ENCODE measurements at regions not wholly inside any gene's neighbourhood (a gene's known extent, or its start where the extent isn't known, plus 50 kb on each side); places are given as distances from the start of the nearest gene placed in this dataset.

GRCh38 chr2:150859877-150860276 is 372.4 kb upstream of the RND3 start:
- Histone ChIP-seq H3K9me3 (ENCODE audit: control insufficient read depth, low read depth, low read length) (no peaks in the 10 kb centered on the region), H3K27ac (ENCODE audit: low read length) (no peak overlapping the region), H3K27me3 (ENCODE audit: control insufficient read depth, insufficient read depth, low read length) (no peaks in the 10 kb centered on the region), H3K9ac (ENCODE audit: low read length) (no peak overlapping the region), H3K4me1 (ENCODE audit: control insufficient read depth, low read depth, low read length) (peaks cover 14% of the 10 kb centered on the region), H3K36me3 (ENCODE audit: control insufficient read depth, low read depth, low read length) (no peaks in the 10 kb centered on the region), H3K4me3 (ENCODE audit: low read length) (no peak overlapping the region)

GRCh38 chr2:150859162-150859561 is 371.7 kb upstream of the RND3 start:
- H3K27ac ChIP-seq (ENCODE audit: low read length): no peak overlapping the region
- H3K9me3 ChIP-seq (ENCODE audit: control insufficient read depth, low read depth, low read length): no peaks in the 10 kb centered on the region
- no peaks in the 10 kb centered on the region for H3K36me3 ChIP-seq (ENCODE audit: control insufficient read depth, low read depth, low read length)
- H3K27me3 ChIP-seq (ENCODE audit: control insufficient read depth, insufficient read depth, low read length): no peaks in the 10 kb centered on the region
- H3K9ac ChIP-seq (ENCODE audit: low read length): no peak overlapping the region
- peaks cover 14% of the 10 kb centered on the region for H3K4me1 ChIP-seq (ENCODE audit: control insufficient read depth, low read depth, low read length)
- no peak overlapping the region for H3K4me3 ChIP-seq (ENCODE audit: low read length)

- H3K9ac ChIP-seq (ENCODE audit: low read length): no peak overlapping the region
- H3K9me3 ChIP-seq (ENCODE audit: control insufficient read depth, low read depth, low read length): no peaks in the 10 kb centered on the region
- peaks cover 14% of the 10 kb centered on the region for H3K4me1 ChIP-seq (ENCODE audit: control insufficient read depth, low read depth, low read length)
- H3K4me3 ChIP-seq (ENCODE audit: low read length): no peak overlapping the region
- no peaks in the 10 kb centered on the region for H3K27me3 ChIP-seq (ENCODE audit: control insufficient read depth, insufficient read depth, low read length)
- no peaks in the 10 kb centered on the region for H3K36me3 ChIP-seq (ENCODE audit: control insufficient read depth, low read depth, low read length)
- H3K27ac ChIP-seq (ENCODE audit: low read length): no peak overlapping the region
These were observed 370.9 kb upstream of the RND3 start for GRCh38 chr2:150858382-150858781.

- H3K9ac ChIP-seq (ENCODE audit: low read length): no peak overlapping the region
- H3K36me3 ChIP-seq (ENCODE audit: control insufficient read depth, low read depth, low read length): no peaks in the 10 kb centered on the region
- no peak overlapping the region for H3K27ac ChIP-seq (ENCODE audit: low read length)
- peaks cover 14% of the 10 kb centered on the region for H3K4me1 ChIP-seq (ENCODE audit: control insufficient read depth, low read depth, low read length)
- no peaks in the 10 kb centered on the region for H3K9me3 ChIP-seq (ENCODE audit: control insufficient read depth, low read depth, low read length)
- no peaks in the 10 kb centered on the region for H3K27me3 ChIP-seq (ENCODE audit: control insufficient read depth, insufficient read depth, low read length)
- no peak overlapping the region for H3K4me3 ChIP-seq (ENCODE audit: low read length)
These were observed 369.3 kb upstream of the RND3 start for GRCh38 chr2:150856596-150857281.

- no peaks in the 10 kb centered on the region for H3K36me3 ChIP-seq (ENCODE audit: control insufficient read depth, low read depth, low read length)
- H3K4me3 ChIP-seq (ENCODE audit: low read length): no peak overlapping the region
- H3K27me3 ChIP-seq (ENCODE audit: control insufficient read depth, insufficient read depth, low read length): no peaks in the 10 kb centered on the region
- H3K9me3 ChIP-seq (ENCODE audit: control insufficient read depth, low read depth, low read length): no peaks in the 10 kb centered on the region
- no peaks in the 10 kb centered on the region for H3K4me1 ChIP-seq (ENCODE audit: control insufficient read depth, low read depth, low read length)
- no peak overlapping the region for H3K27ac ChIP-seq (ENCODE audit: low read length)
- no peak overlapping the region for H3K9ac ChIP-seq (ENCODE audit: low read length)
These were observed 365.8 kb upstream of the RND3 start for GRCh38 chr2:150853263-150853662.

GRCh38 chr2:150850641-150851040 is 363.2 kb upstream of the RND3 start:
- Histone ChIP-seq H3K36me3 (ENCODE audit: control insufficient read depth, low read depth, low read length) (no peaks in the 10 kb centered on the region), H3K27ac (ENCODE audit: low read length) (no peak overlapping the region), H3K9ac (ENCODE audit: low read length) (no peak overlapping the region), H3K4me1 (ENCODE audit: control insufficient read depth, low read depth, low read length) (peaks cover 20% of the 10 kb centered on the region), H3K27me3 (ENCODE audit: control insufficient read depth, insufficient read depth, low read length) (no peaks in the 10 kb centered on the region), H3K9me3 (ENCODE audit: control insufficient read depth, low read depth, low read length) (no peaks in the 10 kb centered on the region), H3K4me3 (ENCODE audit: low read length) (no peak overlapping the region)

GRCh38 chr2:150847578-150847977 is 360.1 kb upstream of the RND3 start:
- Histone ChIP-seq H3K4me1 (ENCODE audit: control insufficient read depth, low read depth, low read length) (peaks cover 20% of the 10 kb centered on the region), H3K27me3 (ENCODE audit: control insufficient read depth, insufficient read depth, low read length) (no peaks in the 10 kb centered on the region), H3K27ac (ENCODE audit: low read length) (no peak overlapping the region), H3K4me3 (ENCODE audit: low read length) (no peak overlapping the region), H3K9ac (ENCODE audit: low read length) (no peak overlapping the region), H3K36me3 (ENCODE audit: control insufficient read depth, low read depth, low read length) (no peaks in the 10 kb centered on the region), H3K9me3 (ENCODE audit: control insufficient read depth, low read depth, low read length) (no peaks in the 10 kb centered on the region)

- Histone ChIP-seq H3K36me3 (ENCODE audit: control insufficient read depth, low read depth, low read length) (no peaks in the 10 kb centered on the region), H3K9ac (ENCODE audit: low read length) (no peak overlapping the region), H3K4me3 (ENCODE audit: low read length) (no peak overlapping the region), H3K4me1 (ENCODE audit: control insufficient read depth, low read depth, low read length) (peaks cover 20% of the 10 kb centered on the region), H3K9me3 (ENCODE audit: control insufficient read depth, low read depth, low read length) (no peaks in the 10 kb centered on the region), H3K27ac (ENCODE audit: low read length) (no peak overlapping the region), H3K27me3 (ENCODE audit: control insufficient read depth, insufficient read depth, low read length) (no peaks in the 10 kb centered on the region)
These were observed 359.2 kb upstream of the RND3 start for GRCh38 chr2:150846691-150847090.

- H3K9ac ChIP-seq (ENCODE audit: low read length): no peak overlapping the region
- H3K36me3 ChIP-seq (ENCODE audit: control insufficient read depth, low read depth, low read length): no peaks in the 10 kb centered on the region
- H3K9me3 ChIP-seq (ENCODE audit: control insufficient read depth, low read depth, low read length): no peaks in the 10 kb centered on the region
- no peak overlapping the region for H3K27ac ChIP-seq (ENCODE audit: low read length)
- no peaks in the 10 kb centered on the region for H3K4me1 ChIP-seq (ENCODE audit: control insufficient read depth, low read depth, low read length)
- H3K4me3 ChIP-seq (ENCODE audit: low read length): no peak overlapping the region
- H3K27me3 ChIP-seq (ENCODE audit: control insufficient read depth, insufficient read depth, low read length): no peaks in the 10 kb centered on the region
These were observed 345.2 kb upstream of the RND3 start for GRCh38 chr2:150832686-150833085.

- H3K36me3 ChIP-seq (ENCODE audit: control insufficient read depth, low read depth, low read length): no peaks in the 10 kb centered on the region
- H3K9me3 ChIP-seq (ENCODE audit: control insufficient read depth, low read depth, low read length): no peaks in the 10 kb centered on the region
- no peaks in the 10 kb centered on the region for H3K27me3 ChIP-seq (ENCODE audit: control insufficient read depth, insufficient read depth, low read length)
- no peak overlapping the region for H3K4me3 ChIP-seq (ENCODE audit: low read length)
- H3K27ac ChIP-seq (ENCODE audit: low read length): no peak overlapping the region
- no peaks in the 10 kb centered on the region for H3K4me1 ChIP-seq (ENCODE audit: control insufficient read depth, low read depth, low read length)
- no peak overlapping the region for H3K9ac ChIP-seq (ENCODE audit: low read length)
These were observed 336.7 kb upstream of the RND3 start for GRCh38 chr2:150824118-150824517.

GRCh38 chr2:150817422-150817821 is 330.0 kb upstream of the RND3 start:
- Histone ChIP-seq H3K4me1 (ENCODE audit: control insufficient read depth, low read depth, low read length) (no peaks in the 10 kb centered on the region), H3K9me3 (ENCODE audit: control insufficient read depth, low read depth, low read length) (no peaks in the 10 kb centered on the region)

GRCh38 chr2:150812664-150813367 is 325.3 kb upstream of the RND3 start:
- H3K27me3 ChIP-seq (ENCODE audit: control insufficient read depth, insufficient read depth, low read length): no peaks in the 10 kb centered on the region
- no peak overlapping the region for H3K27ac ChIP-seq (ENCODE audit: low read length)
- no peaks in the 10 kb centered on the region for H3K9me3 ChIP-seq (ENCODE audit: control insufficient read depth, low read depth, low read length)
- no peak overlapping the region for H3K9ac ChIP-seq (ENCODE audit: low read length)
- H3K4me3 ChIP-seq (ENCODE audit: low read length): no peak overlapping the region
- no peaks in the 10 kb centered on the region for H3K36me3 ChIP-seq (ENCODE audit: control insufficient read depth, low read depth, low read length)
- peaks cover 3% of the 10 kb centered on the region for H3K4me1 ChIP-seq (ENCODE audit: control insufficient read depth, low read depth, low read length)

More at GRCh38 chr2:150817422-150817821, 330.0 kb upstream of the RND3 start:
- Histone ChIP-seq H3K9ac (ENCODE audit: low read length) (no peak overlapping the region), H3K27ac (ENCODE audit: low read length) (no peak overlapping the region), H3K36me3 (ENCODE audit: control insufficient read depth, low read depth, low read length) (no peaks in the 10 kb centered on the region), H3K4me3 (ENCODE audit: low read length) (no peak overlapping the region), H3K27me3 (ENCODE audit: control insufficient read depth, insufficient read depth, low read length) (no peaks in the 10 kb centered on the region)
